Naive B cell (primary cell): ENCODE measurements at regions not wholly inside any gene's neighbourhood (a gene's known extent, or its start where the extent isn't known, plus 50 kb on each side); places are given as distances from the start of the nearest gene placed in this dataset.
"Not testable (repeated sequence)": the region's sequence is repeated elsewhere in the genome, so short reads cannot be mapped to it uniquely, and the experiment has no call there.

Source experiments
- ATAC-seq, 2 donors: fragments of 150-1000 bp; cut with Tn5 transposase; 2 replicates each; pipeline ENCODE4 v1.10.0; 2021; ENCODE audit warnings: low read depth in 2 of 2, mild to moderate bottlenecking in 2 of 2, moderate library complexity in 2 of 2
- DNase-seq: peaks from one replicate; pipeline ENCODE4 v3.0.0; 2022
- H3K27ac Mint-ChIP-seq, 6 donors: one replicate each; pipeline ENCODE4 v1.8.0; 2020 to 2022; ENCODE audit warnings: mild to moderate bottlenecking in 6 of 6, mixed read lengths in 6 of 6, moderate library complexity in 5 of 6, inconsistent platforms in 2 of 6
- H3K27me3 Mint-ChIP-seq, 3 donors: one replicate each; pipeline ENCODE4 v1.8.0; 2021 to 2022; ENCODE audit warnings: mixed read lengths in 3 of 3, mild to moderate bottlenecking in 1 of 3
- H3K36me3 Mint-ChIP-seq, 2 donors: one replicate each; pipeline ENCODE4 v1.8.0; 2020 to 2022; ENCODE audit warnings: mixed read lengths in 2 of 2, inconsistent platforms in 1 of 2, mild to moderate bottlenecking in 1 of 2
- H3K4me1 Mint-ChIP-seq, 3 donors: one replicate each; pipeline ENCODE4 v1.8.0; 2020 to 2022; ENCODE audit warnings: mixed read lengths in 3 of 3, inconsistent platforms in 1 of 3, mild to moderate bottlenecking in 1 of 3, moderate library complexity in 1 of 3
- H3K4me3 Mint-ChIP-seq, 8 donors: one replicate each; pipeline ENCODE4 v1.8.0; 2020 to 2022; ENCODE audit warnings: mild to moderate bottlenecking in 8 of 8, mixed read lengths in 8 of 8, moderate library complexity in 8 of 8, inconsistent platforms in 2 of 8
- H3K9me3 Mint-ChIP-seq, 7 donors: one replicate each; pipeline ENCODE4 v1.8.0; 2020 to 2022; ENCODE audit warnings: mixed read lengths in 7 of 7, mild to moderate bottlenecking in 5 of 7, inconsistent platforms in 2 of 7, moderate library complexity in 1 of 7

- Mint-ChIP-seq H3K36me3 (no peaks in the 10 kb centered on the region), H3K27me3 (no peaks in the 10 kb centered on the region), H3K9me3 (peaks cover 0 to 5% (median 0%) of the 10 kb centered on the region in 7 donors), H3K27ac (peak overlapping the region in 1 of 6 donors; percentile 41), H3K4me3 (no peak overlapping the region), H3K4me1 (no peaks in the 10 kb centered on the region)
- ATAC-seq (no peak), DNase-seq (no peak)
These were observed 374.7 kb downstream of the COL11A1 start for GRCh38 chr1:102733491-102734236.

GRCh38 chr1:102732927-102733326, 375.4 kb downstream of the COL11A1 start:
- no peaks in the 10 kb centered on the region for H3K36me3 Mint-ChIP-seq
- ATAC-seq, result no peak
- H3K27me3 Mint-ChIP-seq, result no peaks in the 10 kb centered on the region
- H3K27ac Mint-ChIP-seq, result no peak overlapping the region
- H3K4me3 Mint-ChIP-seq, result no peak overlapping the region
- H3K9me3 Mint-ChIP-seq, result peaks cover 0 to 5% (median 0%) of the 10 kb centered on the region in 7 donors
- H3K4me1 Mint-ChIP-seq, result no peaks in the 10 kb centered on the region
- DNase-seq, result no peak

- ATAC-seq (no peak), DNase-seq (no peak)
- no peaks in the 10 kb centered on the region for H3K27me3 Mint-ChIP-seq
- H3K4me3 Mint-ChIP-seq, result no peak overlapping the region
- H3K4me1 Mint-ChIP-seq, result no peaks in the 10 kb centered on the region
- peaks cover 0 to 5% (median 0%) of the 10 kb centered on the region in 7 donors for H3K9me3 Mint-ChIP-seq
- no peak overlapping the region for H3K27ac Mint-ChIP-seq
- no peaks in the 10 kb centered on the region for H3K36me3 Mint-ChIP-seq
These were observed 381.9 kb downstream of the COL11A1 start for GRCh38 chr1:102726417-102726816.

- Mint-ChIP-seq H3K4me1 (no peaks in the 10 kb centered on the region), H3K27me3 (no peaks in the 10 kb centered on the region), H3K4me3 (no peak overlapping the region), H3K27ac (no peak overlapping the region), H3K36me3 (no peaks in the 10 kb centered on the region), H3K9me3 (peaks cover 0 to 3% (median 0%) of the 10 kb centered on the region in 7 donors)
- ATAC-seq (no peak), DNase-seq (no peak)
These were observed 383.6 kb downstream of the COL11A1 start for GRCh38 chr1:102724741-102725140.

- Mint-ChIP-seq H3K9me3 (peaks cover 0 to 9% (median 0%) of the 10 kb centered on the region in 7 donors), H3K27ac (no peak overlapping the region), H3K4me1 (no peaks in the 10 kb centered on the region), H3K36me3 (no peaks in the 10 kb centered on the region), H3K27me3 (no peaks in the 10 kb centered on the region), H3K4me3 (no peak overlapping the region)
- no peak for ATAC-seq
- DNase-seq, result no peak
These were observed 393.2 kb downstream of the COL11A1 start for GRCh38 chr1:102715150-102715549.

- Mint-ChIP-seq H3K4me3 (no peak overlapping the region), H3K36me3 (no peaks in the 10 kb centered on the region), H3K9me3 (peaks cover 0 to 4% (median 1%) of the 10 kb centered on the region in 7 donors), H3K4me1 (no peaks in the 10 kb centered on the region), H3K27me3 (no peaks in the 10 kb centered on the region), H3K27ac (no peak overlapping the region)
- DNase-seq (no peak), ATAC-seq (no peak)
These were observed 408.8 kb downstream of the COL11A1 start for GRCh38 chr1:102699524-102699923.

GRCh38 chr1:102693345-102693744, 415.0 kb downstream of the COL11A1 start:
- H3K27ac Mint-ChIP-seq, result no peak overlapping the region
- H3K27me3 Mint-ChIP-seq, result no peaks in the 10 kb centered on the region
- DNase-seq (no peak), ATAC-seq (no peak)
- H3K9me3 Mint-ChIP-seq, result peaks cover 2 to 19% (median 4%) of the 10 kb centered on the region in 7 donors
- H3K36me3 Mint-ChIP-seq, result no peaks in the 10 kb centered on the region
- no peak overlapping the region for H3K4me3 Mint-ChIP-seq
- no peaks in the 10 kb centered on the region for H3K4me1 Mint-ChIP-seq

- no peak for DNase-seq
- no peak for ATAC-seq
- H3K36me3 Mint-ChIP-seq, result no peaks in the 10 kb centered on the region
- H3K27me3 Mint-ChIP-seq, result no peaks in the 10 kb centered on the region
- H3K4me3 Mint-ChIP-seq, result no peak overlapping the region
- H3K9me3 Mint-ChIP-seq, result peaks cover 2 to 19% (median 4%) of the 10 kb centered on the region in 7 donors
- no peak overlapping the region for H3K27ac Mint-ChIP-seq
- no peaks in the 10 kb centered on the region for H3K4me1 Mint-ChIP-seq
These were observed 416.7 kb downstream of the COL11A1 start for GRCh38 chr1:102691592-102692090.

- DNase-seq (no peak), ATAC-seq (no peak)
- H3K4me3 Mint-ChIP-seq, result no peak overlapping the region
- no peaks in the 10 kb centered on the region for H3K4me1 Mint-ChIP-seq
- no peaks in the 10 kb centered on the region for H3K27me3 Mint-ChIP-seq
- H3K27ac Mint-ChIP-seq, result no peak overlapping the region
- no peaks in the 10 kb centered on the region for H3K36me3 Mint-ChIP-seq
- peaks cover 0 to 4% (median 0%) of the 10 kb centered on the region in 7 donors for H3K9me3 Mint-ChIP-seq
These were observed 420.9 kb downstream of the COL11A1 start for GRCh38 chr1:102687383-102687782.

GRCh38 chr1:102661481-102661880, 446.8 kb downstream of the COL11A1 start:
- DNase-seq (no peak), ATAC-seq (no peak)
- Mint-ChIP-seq H3K4me3 (no peak overlapping the region), H3K27me3 (no peaks in the 10 kb centered on the region), H3K9me3 (peaks cover 0 to 2% (median 0%) of the 10 kb centered on the region in 7 donors), H3K27ac (no peak overlapping the region), H3K36me3 (no peaks in the 10 kb centered on the region), H3K4me1 (no peaks in the 10 kb centered on the region)

GRCh38 chr1:102659876-102660483, 448.3 kb downstream of the COL11A1 start:
- DNase-seq, H3K36me3 Mint-ChIP-seq, H3K27me3 Mint-ChIP-seq, H3K4me1 Mint-ChIP-seq, ATAC-seq, H3K27ac Mint-ChIP-seq, H3K9me3 Mint-ChIP-seq, H3K4me3 Mint-ChIP-seq: not testable (repeated sequence)

- peaks cover 0 to 5% (median 3%) of the 10 kb centered on the region in 7 donors for H3K9me3 Mint-ChIP-seq
- H3K4me1 Mint-ChIP-seq, result no peaks in the 10 kb centered on the region
- DNase-seq (no peak), ATAC-seq (no peak)
- no peaks in the 10 kb centered on the region for H3K36me3 Mint-ChIP-seq
- H3K27me3 Mint-ChIP-seq, result no peaks in the 10 kb centered on the region
- no peak overlapping the region for H3K27ac Mint-ChIP-seq
- no peak overlapping the region for H3K4me3 Mint-ChIP-seq
These were observed 453.3 kb downstream of the COL11A1 start for GRCh38 chr1:102655034-102655433.

- no peak for ATAC-seq
- H3K36me3 Mint-ChIP-seq, result no peaks in the 10 kb centered on the region
- no peak overlapping the region for H3K27ac Mint-ChIP-seq
- H3K27me3 Mint-ChIP-seq, result no peaks in the 10 kb centered on the region
- peaks cover 0 to 4% (median 2%) of the 10 kb centered on the region in 7 donors for H3K9me3 Mint-ChIP-seq
- no peaks in the 10 kb centered on the region for H3K4me1 Mint-ChIP-seq
- no peak for DNase-seq
- no peak overlapping the region for H3K4me3 Mint-ChIP-seq
These were observed 467.4 kb downstream of the COL11A1 start for GRCh38 chr1:102640872-102641271.

- H3K4me1 Mint-ChIP-seq, result no peaks in the 10 kb centered on the region
These were observed 468.0 kb downstream of the COL11A1 start for GRCh38 chr1:102640312-102640711.

More at GRCh38 chr1:102640312-102640711, 468.0 kb downstream of the COL11A1 start:
- ATAC-seq (no peak), DNase-seq (no peak)
- H3K4me3 Mint-ChIP-seq, result no peak overlapping the region
- no peaks in the 10 kb centered on the region for H3K27me3 Mint-ChIP-seq
- H3K36me3 Mint-ChIP-seq, result no peaks in the 10 kb centered on the region
- peaks cover 0 to 4% (median 2%) of the 10 kb centered on the region in 7 donors for H3K9me3 Mint-ChIP-seq
- H3K27ac Mint-ChIP-seq, result no peak overlapping the region
